ENCODE measurements at regions not wholly inside any gene's neighbourhood (a gene's known extent, or its start where the extent isn't known, plus 50 kb on each side); places are given as distances from the start of the nearest gene placed in this dataset.

GRCh38 chr18:22513721-22514481 lies 96.2 kb upstream of the CTAGE1 start:
- ChIA-PET CTCF (no interaction called here), POLR2A (no interaction called here)
- ATAC-seq (no peak), DNase-seq (ENCODE audit: low spot score) (no peak)
- H3K36me3 Mint-ChIP-seq = no peaks in the 10 kb centered on the region
- no peaks in the 10 kb centered on the region; the same call in 1 of the 2 replicates for H3K27me3 Mint-ChIP-seq (ENCODE audit: low read depth)
- TF ChIP-seq SP1 (CRISPR knock-in tag; conservative IDR thresholded peaks at IDR 0.05) = no peak
- TF ChIP-seq PRRX2 (CRISPR knock-in tag; IDR thresholded peaks at IDR 0.05) = no peak
- TF ChIP-seq ELF4 (CRISPR knock-in tag; IDR thresholded peaks at IDR 0.05; ENCODE audit: low read depth) = no peak
- TF ChIP-seq AFF4 (CRISPR knock-in tag; IDR thresholded peaks at IDR 0.05; ENCODE audit: borderline replicate concordance) = no peak
- no peak for TF ChIP-seq IRF1 (CRISPR knock-in tag; IDR thresholded peaks at IDR 0.05)
- TF ChIP-seq NFATC4 (CRISPR knock-in tag; IDR thresholded peaks at IDR 0.05) = no peak
- TF ChIP-seq ZNF423 (CRISPR knock-in tag; IDR thresholded peaks at IDR 0.05) = no peak
- no peak overlapping the region for H3K4me3 Mint-ChIP-seq
- H3K4me1 Mint-ChIP-seq = 0 out of 2 replicates have a peak, but pooled peaks cover 4% of the 10 kb centered on the region
- peaks cover 3% of the 10 kb centered on the region; the same call in 1 of the 2 replicates for H3K9me3 Mint-ChIP-seq
- H3K27ac Mint-ChIP-seq = no peak overlapping the region

GRCh38 chr18:22514655-22515054 lies 96.9 kb upstream of the CTAGE1 start:
- ChIA-PET POLR2A (no interaction called here), CTCF (no interaction called here)
- Mint-ChIP-seq H3K4me3 (no peak overlapping the region), H3K4me1 (0 out of 2 replicates have a peak, but pooled peaks cover 2% of the 10 kb centered on the region), H3K9me3 (peaks cover 3% of the 10 kb centered on the region; the same call in 1 of the 2 replicates), H3K36me3 (no peaks in the 10 kb centered on the region), H3K27ac (no peak overlapping the region), H3K27me3 (ENCODE audit: low read depth) (no peaks in the 10 kb centered on the region; the same call in 1 of the 2 replicates)
- DNase-seq (ENCODE audit: low spot score) (no peak), ATAC-seq (no peak)
- TF ChIP-seq GTF2I (CRISPR knock-in tag; conservative IDR thresholded peaks at IDR 0.05) (no peak), ARID4B (CRISPR knock-in tag; IDR thresholded peaks at IDR 0.05; ENCODE audit: borderline replicate concordance) (no peak), SP1 (CRISPR knock-in tag; conservative IDR thresholded peaks at IDR 0.05) (no peak), IRF1 (CRISPR knock-in tag; IDR thresholded peaks at IDR 0.05) (no peak), E2F5 (CRISPR knock-in tag; IDR thresholded peaks at IDR 0.05) (no peak), RELA (CRISPR knock-in tag; IDR thresholded peaks at IDR 0.05; ENCODE audit: borderline replicate concordance) (no peak), KAT7 (CRISPR knock-in tag; IDR thresholded peaks at IDR 0.05; ENCODE audit: borderline replicate concordance) (no peak), HMGXB4 (CRISPR knock-in tag; IDR thresholded peaks at IDR 0.05) (no peak), TEAD1 (CRISPR knock-in tag; IDR thresholded peaks at IDR 0.05) (no peak), NR2C2 (CRISPR knock-in tag; IDR thresholded peaks at IDR 0.05) (no peak), TP53 (CRISPR knock-in tag; IDR thresholded peaks at IDR 0.05) (no peak), GABPB1 (CRISPR knock-in tag; IDR thresholded peaks at IDR 0.05) (no peak), MLX (CRISPR knock-in tag; IDR thresholded peaks at IDR 0.05) (no peak), JAZF1 (CRISPR knock-in tag; IDR thresholded peaks at IDR 0.05) (no peak), NFATC4 (CRISPR knock-in tag; IDR thresholded peaks at IDR 0.05) (no peak)

Measured in WTC11 (cell line).